Psoas muscle (tissue), 7 donors: ENCODE measurements at regions not wholly inside any gene's neighbourhood (a gene's known extent, or its start where the extent isn't known, plus 50 kb on each side); places are given as distances from the start of the nearest gene placed in this dataset.

Experiments
- ATAC-seq, 4 donors: fragments of 200-7000 bp; cut with Tn5 transposase; one replicate each; pipeline ENCODE4 v1.9.1; 2020; ENCODE audit warnings: moderate library complexity in 3 of 4, mild to moderate bottlenecking in 2 of 4
- DNase-seq, 2 donors: peaks; one replicate each; pipeline ENCODE4 v3.0.0-alpha.2; 2020
- H3K27ac ChIP-seq: fragments of 200-600 bp; one replicate; pipeline ENCODE4 v1.8.0; 2022
- H3K27me3 ChIP-seq, 3 donors: fragments of 200-600 bp in 1 of 3; one replicate each; pipeline versions ENCODE4 v1.6.1 to v1.8.0; 2013 to 2022; ENCODE audit warnings: low read length in 2 of 3, mild to moderate bottlenecking in 2 of 3, moderate library complexity in 1 of 3; ENCODE audit not compliant: insufficient read depth in 3 of 3
- H3K36me3 ChIP-seq, 2 donors: fragments of 200-600 bp in 1 of 2; one replicate each; pipeline versions ENCODE4 v1.6.1 to v1.8.0; 2013 to 2022; ENCODE audit warnings: low read depth in 1 of 2, mild to moderate bottlenecking in 1 of 2, moderate library complexity in 1 of 2; ENCODE audit not compliant: insufficient read depth in 1 of 2
- H3K4me1 ChIP-seq: fragments of 200-600 bp; one replicate; pipeline ENCODE4 v1.8.0; 2022
- H3K4me3 ChIP-seq: fragments of 200-600 bp; one replicate; pipeline ENCODE4 v1.8.0; 2022; ENCODE audit warnings: mild to moderate bottlenecking
- H3K9me3 ChIP-seq: fragments of 200-600 bp; one replicate; pipeline ENCODE4 v1.8.0; 2022
- CTCF ChIP-seq: fragments of 200-600 bp; IDR thresholded peaks from one replicate; pipeline ENCODE4 v1.8.0; 2022; ENCODE audit warnings: antibody characterized with exemption
- WGBS, 3 donors: extraction: QIAGEN DNeasy Blood & Tissue Kit; methylation state at CpG; one replicate each; pipeline versions ENCODE4 v1.1.6 to v1.1.7; 2013; 5-methylcytosine and 5-hydroxymethylcytosine counted together
- intact Hi-C, 2 donors: fragments of 100-400 bp; cut with DNase I; formaldehyde crosslinking; loops; one replicate each; pipeline versions ENCODE4 v1.11.0 to v1.14.2; 2022
- donor health status: healthy with polysubstance abuse.
- donor health status: DM: no; HTN: no; CAD: no; lungs with moderate emphysema.
- donor health status: Bipolar disorder and iron deficiency.
- donor health status: healthy.
- donor health status: DM: yes; HTN: yes; CAD: no.
- donor health status: DM: no; HTN: no; CAD: no.
- donor health status: DM: yes; HTN: yes; CAD: no.

- ATAC-seq = no peak
- H3K36me3 ChIP-seq = no peaks in the 10 kb centered on the region
- H3K4me3 ChIP-seq = no peak overlapping the region
- intact Hi-C loops = no loop called here
- DNase-seq = no peak
- H3K27ac ChIP-seq = no peak overlapping the region
- 65 to 84% (median 66%) methylated on average over 3 of the region's 3 CpGs for WGBS, 3 donors
- no peak for TF ChIP-seq CTCF
- H3K9me3 ChIP-seq = no peaks in the 10 kb centered on the region
- no peaks in the 10 kb centered on the region for H3K27me3 ChIP-seq
- H3K4me1 ChIP-seq = peaks cover 8% of the 10 kb centered on the region
These were observed 161.6 kb downstream of the C5orf15 start for GRCh38 chr5:133806847-133807246.

DNA sequence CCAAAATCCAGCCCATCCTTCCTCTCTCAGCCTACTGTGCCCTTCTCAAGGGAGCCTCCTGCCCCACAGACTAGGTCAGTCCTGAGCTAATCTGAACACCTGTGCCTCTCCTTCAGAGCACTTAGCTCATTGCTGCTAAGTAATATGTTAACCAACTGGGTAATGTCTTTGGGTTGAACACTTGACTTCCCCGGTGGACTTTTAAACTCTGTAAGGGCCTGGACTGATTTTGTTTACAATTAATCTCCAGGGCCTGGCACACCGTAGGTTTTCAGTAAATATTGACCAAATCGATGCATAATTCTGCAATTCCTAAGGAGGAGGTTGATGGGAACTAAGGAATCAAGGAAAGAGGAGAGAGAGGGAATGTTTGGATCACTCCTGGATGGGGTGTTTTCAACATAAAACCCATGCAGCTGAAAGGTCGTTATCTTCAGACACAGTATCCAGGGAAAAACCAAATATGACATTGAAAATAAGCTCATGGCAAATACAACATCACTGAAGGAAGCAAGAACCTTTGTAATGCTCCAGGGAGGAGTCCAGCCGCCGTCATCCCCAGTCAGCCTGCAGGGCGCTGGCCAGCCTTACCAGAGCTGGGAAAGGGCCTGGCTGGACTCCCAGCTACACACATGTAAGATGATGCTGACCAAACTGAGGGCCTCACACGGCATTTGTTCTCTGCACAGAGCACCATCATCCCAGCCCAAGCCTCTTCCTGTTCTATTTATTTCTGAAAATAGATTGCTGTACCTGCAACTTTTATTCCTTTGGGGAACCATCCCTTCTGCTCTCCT is 166.3 kb downstream of the C5orf15 start:
- DNase-seq = peak; percentile 75 to 85
- no peaks in the 10 kb centered on the region for H3K27me3 ChIP-seq

DNA sequence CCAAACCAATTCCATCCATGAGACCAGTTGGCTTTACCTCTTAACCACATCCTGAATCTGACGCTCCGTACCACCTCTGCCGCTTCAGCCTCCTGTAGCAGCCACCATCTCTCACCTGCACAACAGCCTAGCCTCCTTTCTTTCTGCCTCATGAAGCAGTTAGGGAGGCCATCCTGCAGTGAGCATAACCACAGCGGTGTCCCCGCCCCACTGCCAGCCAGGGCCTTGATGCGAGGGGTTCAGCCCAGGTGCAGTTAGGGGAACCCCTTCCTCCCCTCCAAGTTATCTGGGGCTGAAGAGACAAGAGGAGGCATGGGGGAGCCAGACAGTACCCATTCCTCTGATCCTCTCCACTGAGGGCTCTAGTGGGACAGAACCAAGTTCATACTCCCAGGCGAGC is 167.0 kb downstream of the C5orf15 start:
- H3K9me3 ChIP-seq = no peaks in the 10 kb centered on the region
- H3K4me3 ChIP-seq = no peak overlapping the region
- TF ChIP-seq CTCF = no peak
- H3K36me3 ChIP-seq = no peaks in the 10 kb centered on the region
- 95 to 98% (median 95%) methylated on average over 7 of the region's 7 CpGs for WGBS, 3 donors
- no peak for DNase-seq
- ATAC-seq = no peak
- peaks cover 8% of the 10 kb centered on the region for H3K4me1 ChIP-seq
- no peak overlapping the region for H3K27ac ChIP-seq
- H3K27me3 ChIP-seq = no peaks in the 10 kb centered on the region
- intact Hi-C loops = no loop called here

More for the DNA sequence above, 166.3 kb downstream of the C5orf15 start:
- 33 to 37% (median 36%) methylated on average over 8 of the region's 8 CpGs for WGBS, 3 donors
- Histone ChIP-seq H3K36me3 (no peaks in the 10 kb centered on the region), H3K27ac (peak overlapping the region; percentile 51), H3K4me3 (no peak overlapping the region), H3K4me1 (peaks cover 8% of the 10 kb centered on the region), H3K9me3 (no peaks in the 10 kb centered on the region)
- intact Hi-C loops = no loop called here
- peak; percentile 94 to 99 (median 97) for ATAC-seq
- no peak for TF ChIP-seq CTCF

GRCh38 chr5:133799571-133800237 is 168.7 kb downstream of the C5orf15 start:
- Histone ChIP-seq H3K27ac (no peak overlapping the region), H3K36me3 (no peaks in the 10 kb centered on the region), H3K4me1 (peaks cover 8% of the 10 kb centered on the region), H3K9me3 (no peaks in the 10 kb centered on the region), H3K27me3 (no peaks in the 10 kb centered on the region), H3K4me3 (no peak overlapping the region)
- DNase-seq = no peak
- WGBS, 3 donors = 71 to 88% (median 80%) methylated on average over 7 to 8 of the region's 8 CpGs
- TF ChIP-seq CTCF = no peak
- ATAC-seq = no peak
- intact Hi-C loops = no loop called here
